ENCODE measurements at regions not wholly inside any gene's neighbourhood (a gene's known extent, or its start where the extent isn't known, plus 50 kb on each side); places are given as distances from the start of the nearest gene placed in this dataset.

DNA sequence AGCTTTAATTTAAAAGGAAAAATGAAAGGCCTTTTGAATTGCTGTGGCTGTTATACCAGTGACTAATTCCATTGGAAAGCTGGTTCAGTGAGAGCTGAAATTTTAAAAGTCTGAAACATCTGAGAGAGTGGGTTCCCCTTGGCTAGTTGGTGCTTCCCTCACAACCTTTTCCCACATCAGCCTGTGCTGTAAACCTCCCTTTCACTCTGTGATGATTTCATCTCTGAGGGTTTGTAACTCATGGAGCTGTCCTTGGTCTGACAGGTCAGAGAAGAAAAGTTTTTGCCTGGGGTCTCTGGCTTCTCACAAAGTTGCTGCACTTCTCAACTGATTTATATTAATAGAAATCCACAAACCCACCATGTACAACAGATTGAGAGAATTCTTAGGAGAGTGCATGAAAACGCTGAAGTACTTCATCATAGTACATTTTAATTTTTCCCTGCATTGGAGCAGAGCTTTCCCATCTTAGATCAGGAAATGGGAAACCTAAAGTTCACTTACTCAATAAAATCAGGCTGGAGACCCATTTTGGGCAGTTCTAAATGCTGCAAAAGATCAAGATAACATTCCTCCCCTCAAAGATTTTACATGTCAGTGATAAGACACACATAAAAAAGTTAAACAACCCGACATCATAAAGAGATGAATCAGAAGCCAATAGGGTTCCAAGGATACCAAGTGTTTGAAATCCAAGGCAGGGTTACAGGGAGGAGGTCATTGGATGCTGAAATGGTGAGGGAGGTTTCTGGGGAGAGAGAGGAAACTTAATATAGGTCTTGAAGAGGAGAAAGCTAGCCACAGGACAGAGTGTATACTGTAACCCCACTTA, 157.0 kb upstream of the MKLN1 start:
- ATAC-seq (ENCODE audit: low FRiP score) (no peak), DNase-seq (ENCODE audit: low spot score) (no peak)
- no peak for TF ChIP-seq CTCF (IDR thresholded peaks at IDR 0.05)

GRCh38 chr7:131173145-131173890, 154.4 kb upstream of the MKLN1 start:
- ATAC-seq (ENCODE audit: low FRiP score) (no peak), DNase-seq (ENCODE audit: low spot score) (no peak)
- no peak for TF ChIP-seq CTCF (IDR thresholded peaks at IDR 0.05)

DNA sequence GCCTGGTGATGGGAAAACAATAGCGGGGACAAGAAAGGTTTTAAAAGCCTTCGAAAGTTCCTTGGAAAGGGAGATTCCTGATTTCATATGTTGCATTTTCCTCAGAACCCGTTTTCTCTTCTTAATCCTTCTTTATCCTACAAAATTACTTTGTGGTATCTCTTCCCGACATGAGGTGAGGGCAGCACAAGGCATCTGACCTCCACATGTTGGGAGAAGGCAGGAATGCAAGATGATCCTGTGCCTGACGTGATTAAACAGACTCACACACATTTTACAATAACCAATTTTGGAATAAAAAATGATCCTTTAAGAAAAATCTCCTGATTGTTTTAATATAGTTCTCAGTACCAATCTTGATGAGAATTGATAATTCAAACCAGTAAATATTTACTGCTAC, 153.3 kb upstream of the MKLN1 start:
- ATAC-seq (ENCODE audit: low FRiP score) (no peak), DNase-seq (ENCODE audit: low spot score) (no peak)
- no peak for TF ChIP-seq CTCF (IDR thresholded peaks at IDR 0.05)

- TF ChIP-seq CTCF (IDR thresholded peaks at IDR 0.05), result no peak
- ATAC-seq (ENCODE audit: low FRiP score), result no peak
- no peak for DNase-seq (ENCODE audit: low spot score)
These were observed 152.8 kb upstream of the MKLN1 start for GRCh38 chr7:131174855-131175254.

GRCh38 chr7:131182446-131183058, 145.1 kb upstream of the MKLN1 start:
- DNase-seq (ENCODE audit: low spot score) (no peak), ATAC-seq (ENCODE audit: low FRiP score) (no peak)
- TF ChIP-seq CTCF (IDR thresholded peaks at IDR 0.05), result no peak

- TF ChIP-seq CTCF (IDR thresholded peaks at IDR 0.05), result no peak
- no peak for DNase-seq (ENCODE audit: low spot score)
- no peak for ATAC-seq (ENCODE audit: low FRiP score)
These were observed 144.6 kb upstream of the MKLN1 start for GRCh38 chr7:131183072-131183471.

Measured in omental fat pad (tissue), 3 donors.